Caki2 (cell line): ENCODE measurements at regions not wholly inside any gene's neighbourhood (a gene's known extent, or its start where the extent isn't known, plus 50 kb on each side); places are given as distances from the start of the nearest gene placed in this dataset.
A peak's percentile ranks its signal among the peaks of the same experiment; 100 is the strongest.

Experiments
- DNase-seq: peaks from one replicate; pipeline ENCODE4 v3.0.0-alpha.2; 2015; ENCODE audit warnings: low read depth
- in situ Hi-C: cut with HindIII; loops from 2 replicates; pipeline ENCODE4 v1.10.0; 2016; ENCODE audit warnings: low sequenced_read_pairs, low pct_unique_long_range_greater_than_20kb, mixed read lengths

GRCh38 chr6:144696610-144697368 is 411.7 kb downstream of the UTRN start:
- DNase-seq: no peak
- in situ Hi-C loops: no loop called here

- no peak for DNase-seq
- in situ Hi-C loops: no loop called here
These were observed 412.2 kb downstream of the UTRN start for GRCh38 chr6:144697369-144697760.

- in situ Hi-C loops: no loop called here
- DNase-seq: no peak
These were observed 412.7 kb downstream of the UTRN start for GRCh38 chr6:144697801-144698200.

GRCh38 chr6:144702781-144703180 is 417.6 kb downstream of the UTRN start:
- in situ Hi-C loops: no loop called here
- DNase-seq: no peak

- in situ Hi-C loops: no loop called here
- no peak for DNase-seq
These were observed 425.1 kb downstream of the UTRN start for GRCh38 chr6:144710207-144710606.

GRCh38 chr6:144711661-144712060 is 426.5 kb downstream of the UTRN start:
- in situ Hi-C loops: no loop called here
- no peak for DNase-seq

- in situ Hi-C loops: no loop called here
- DNase-seq: no peak
These were observed 427.4 kb downstream of the UTRN start for GRCh38 chr6:144712541-144712940.

- in situ Hi-C loops: no loop called here
- DNase-seq: no peak
These were observed 429.0 kb downstream of the UTRN start for GRCh38 chr6:144714021-144714712.

- DNase-seq: no peak
- in situ Hi-C loops: no loop called here
These were observed 430.2 kb downstream of the UTRN start for GRCh38 chr6:144715344-144715743.

- in situ Hi-C loops: no loop called here
These were observed 433.3 kb downstream of the UTRN start for GRCh38 chr6:144718431-144718830.

GRCh38 chr6:144721232-144721631 is 436.1 kb downstream of the UTRN start:
- in situ Hi-C loops: no loop called here
- no peak for DNase-seq

More at GRCh38 chr6:144718431-144718830, 433.3 kb downstream of the UTRN start:
- no peak for DNase-seq

GRCh38 chr6:144722154-144722737 is 437.1 kb downstream of the UTRN start:
- DNase-seq: no peak
- in situ Hi-C loops: no loop called here

- DNase-seq: no peak
- in situ Hi-C loops: no loop called here
These were observed 437.8 kb downstream of the UTRN start for GRCh38 chr6:144722925-144723324.

GRCh38 chr6:144723431-144723830 is 438.3 kb downstream of the UTRN start:
- in situ Hi-C loops: no loop called here
- DNase-seq: no peak

GRCh38 chr6:144724818-144725217 is 439.7 kb downstream of the UTRN start:
- in situ Hi-C loops: no loop called here
- no peak for DNase-seq

- in situ Hi-C loops: no loop called here
- peak; percentile 84 for DNase-seq
These were observed 440.8 kb downstream of the UTRN start for GRCh38 chr6:144725736-144726522.

- DNase-seq: no peak
These were observed 443.7 kb downstream of the UTRN start for GRCh38 chr6:144728804-144729203.

GRCh38 chr6:144729502-144729901 is 444.4 kb downstream of the UTRN start:
- DNase-seq: no peak
- in situ Hi-C loops: no loop called here

More at GRCh38 chr6:144728804-144729203, 443.7 kb downstream of the UTRN start:
- in situ Hi-C loops: no loop called here
